Right lobe of liver (tissue), 4 donors: ENCODE measurements at regions not wholly inside any gene's neighbourhood (a gene's known extent, or its start where the extent isn't known, plus 50 kb on each side); places are given as distances from the start of the nearest gene placed in this dataset.

Experiments
- CTCF ChIP-seq, 4 donors: fragments of 200-600 bp in 3 of 4; fragments of 450-650 bp in 1 of 4; IDR thresholded peaks; one replicate each; pipeline versions ENCODE4 v1.5.1 to v1.8.0; 2016 to 2022; ENCODE audit warnings: antibody characterized with exemption in 4 of 4, mild to moderate bottlenecking in 2 of 4
- POLR2A ChIP-seq: fragments of 450-650 bp; IDR thresholded peaks from one replicate; pipeline ENCODE4 v1.6.1; 2017; ENCODE audit warnings: antibody characterized with exemption, mild to moderate bottlenecking
- donor health status: DM: no; HTN: no; CAD: no.
- donor health status: DM: no; HTN: no; CAD: no.
- donor health status: DM: no; HTN: yes; CAD: no.

- TF ChIP-seq POLR2A (no peak), CTCF (IDR thresholded peaks at IDR 0.05) (peak in 1 of 4 donors; percentile 19)
Observed at GRCh38 chr3:34387826-34388564, 589.6 kb downstream of the PDCD6IP start.
